ENCODE measurements at regions not wholly inside any gene's neighbourhood (a gene's known extent, or its start where the extent isn't known, plus 50 kb on each side); places are given as distances from the start of the nearest gene placed in this dataset.
"Not testable (repeated sequence)": the region's sequence is repeated elsewhere in the genome, so short reads cannot be mapped to it uniquely, and the experiment has no call there.

DNA sequence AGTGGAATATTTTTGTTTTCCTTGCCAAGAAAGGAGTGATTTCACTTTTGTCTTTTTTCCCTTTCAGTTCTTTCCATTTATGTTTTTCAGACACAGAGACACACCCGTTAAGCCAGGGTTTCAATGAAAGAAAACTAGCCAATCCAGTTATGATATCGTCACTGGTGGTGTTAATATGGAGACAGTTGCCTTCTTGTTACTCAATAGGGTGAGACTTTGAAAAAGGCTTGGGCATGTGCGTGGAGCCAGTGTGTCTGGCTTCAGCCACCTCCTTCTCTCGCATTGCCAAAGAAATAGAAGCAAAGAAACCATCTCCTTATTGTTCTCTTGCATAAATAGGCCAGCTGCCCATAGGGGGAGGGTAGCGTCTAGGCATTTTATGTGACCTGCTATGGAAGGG lies 84.1 kb upstream of the DLX6 start:
- H3K4me1 ChIP-seq: no peaks in the 10 kb centered on the region

GRCh38 chr7:96921771-96922170 lies 83.6 kb upstream of the DLX6 start:
- TF ChIP-seq, protein P1, sequence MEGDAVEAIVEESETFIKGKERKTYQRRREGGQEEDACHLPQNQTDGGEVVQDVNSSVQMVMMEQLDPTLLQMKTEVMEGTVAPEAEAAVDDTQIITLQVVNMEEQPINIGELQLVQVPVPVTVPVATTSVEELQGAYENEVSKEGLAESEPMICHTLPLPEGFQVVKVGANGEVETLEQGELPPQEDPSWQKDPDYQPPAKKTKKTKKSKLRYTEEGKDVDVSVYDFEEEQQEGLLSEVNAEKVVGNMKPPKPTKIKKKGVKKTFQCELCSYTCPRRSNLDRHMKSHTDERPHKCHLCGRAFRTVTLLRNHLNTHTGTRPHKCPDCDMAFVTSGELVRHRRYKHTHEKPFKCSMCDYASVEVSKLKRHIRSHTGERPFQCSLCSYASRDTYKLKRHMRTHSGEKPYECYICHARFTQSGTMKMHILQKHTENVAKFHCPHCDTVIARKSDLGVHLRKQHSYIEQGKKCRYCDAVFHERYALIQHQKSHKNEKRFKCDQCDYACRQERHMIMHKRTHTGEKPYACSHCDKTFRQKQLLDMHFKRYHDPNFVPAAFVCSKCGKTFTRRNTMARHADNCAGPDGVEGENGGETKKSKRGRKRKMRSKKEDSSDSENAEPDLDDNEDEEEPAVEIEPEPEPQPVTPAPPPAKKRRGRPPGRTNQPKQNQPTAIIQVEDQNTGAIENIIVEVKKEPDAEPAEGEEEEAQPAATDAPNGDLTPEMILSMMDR (IDR thresholded peaks at IDR 0.05): no peak
- no peak for TF ChIP-seq POLR2A (IDR thresholded peaks at IDR 0.05)
- H3K9me3 ChIP-seq: peaks cover 0 to 3% (median 0%) of the 10 kb centered on the region in 12 donors
- no peak overlapping the region for H3K4me3 ChIP-seq
- H3K27me3 ChIP-seq: peaks cover 0 to 4% (median 0%) of the 10 kb centered on the region in 9 donors
- DNase-seq (no peak), ATAC-seq (no peak)
- H3K36me3 ChIP-seq: no peaks in the 10 kb centered on the region
- no peak overlapping the region for H3K27ac ChIP-seq
- no peaks in the 10 kb centered on the region for H3K4me1 ChIP-seq
- intact Hi-C loops (cut with DNase I): no loop called here
- 52 to 70% (median 58%) methylated on average over 3 of the region's 3 CpGs for WGBS, 4 donors

More for the DNA sequence above, 84.1 kb upstream of the DLX6 start:
- H3K4me3 ChIP-seq: no peak overlapping the region
- peaks cover 0 to 3% (median 0%) of the 10 kb centered on the region in 12 donors for H3K9me3 ChIP-seq
- DNase-seq: no peak
- WGBS, 4 donors: 64 to 70% (median 68%) methylated on average over 5 of the region's 5 CpGs
- TF ChIP-seq POLR2A (IDR thresholded peaks at IDR 0.05): no peak
- TF ChIP-seq, protein P1 (IDR thresholded peaks at IDR 0.05): no peak
- H3K27ac ChIP-seq: no peak overlapping the region
- H3K36me3 ChIP-seq: no peaks in the 10 kb centered on the region
- peaks cover 0 to 4% (median 0%) of the 10 kb centered on the region in 9 donors for H3K27me3 ChIP-seq
- ATAC-seq: no peak
- intact Hi-C loops (cut with DNase I): no loop called here

DNA sequence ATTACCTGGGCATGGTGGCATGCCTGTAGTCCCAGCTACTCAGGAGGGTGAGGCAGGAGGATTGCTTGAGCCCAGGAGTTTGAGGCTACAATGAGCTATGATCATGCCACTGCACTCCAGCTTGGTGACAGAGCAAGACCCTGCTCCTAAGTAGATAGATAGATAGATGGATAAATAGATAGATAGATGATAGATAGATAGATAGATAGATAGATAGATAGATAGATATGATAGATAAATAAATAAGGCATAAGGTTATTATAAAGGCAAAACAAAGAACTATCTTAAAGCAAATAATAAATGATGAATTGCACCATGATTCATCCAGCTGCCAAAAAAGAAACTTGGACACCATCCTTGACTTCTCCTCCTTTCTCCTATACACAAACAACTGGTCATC lies 82.0 kb upstream of the DLX6 start:
- DNase-seq; H3K4me3 ChIP-seq; ATAC-seq; H3K27me3 ChIP-seq; intact Hi-C loops (cut with DNase I); H3K4me1 ChIP-seq; H3K27ac ChIP-seq; H3K36me3 ChIP-seq; H3K9me3 ChIP-seq: not testable (repeated sequence)

DNA sequence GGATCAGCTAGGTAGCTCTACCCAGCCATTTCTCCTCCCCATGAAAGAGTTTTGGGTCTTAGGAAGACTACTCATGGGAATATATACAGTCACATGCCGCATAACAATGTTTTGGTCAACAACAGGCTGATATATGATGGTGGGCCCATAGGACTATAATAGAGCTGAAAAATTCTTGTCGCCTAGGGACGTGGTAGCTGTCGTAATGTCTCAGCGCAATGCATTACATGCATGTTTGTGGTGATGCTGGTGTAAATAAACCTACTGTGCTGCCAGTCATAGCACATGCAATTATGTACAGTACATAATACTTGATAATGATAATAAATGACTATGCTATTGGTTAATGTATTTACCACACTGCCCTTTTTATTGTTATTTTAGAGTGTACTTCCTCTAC lies 78.2 kb upstream of the DLX6 start:
- Histone ChIP-seq H3K4me1 (no peaks in the 10 kb centered on the region), H3K27ac (no peak overlapping the region), H3K4me3 (no peak overlapping the region), H3K9me3 (no peaks in the 10 kb centered on the region), H3K36me3 (no peaks in the 10 kb centered on the region), H3K27me3 (peaks cover 0 to 4% (median 0%) of the 10 kb centered on the region in 9 donors)
- WGBS, 4 donors: 86 to 97% (median 92%) methylated on average over 5 of the region's 5 CpGs
- DNase-seq (no peak), ATAC-seq (no peak)
- TF ChIP-seq POLR2A (IDR thresholded peaks at IDR 0.05): no peak
- TF ChIP-seq, protein P1 (IDR thresholded peaks at IDR 0.05): no peak
- intact Hi-C loops (cut with DNase I): no loop called here

- Histone ChIP-seq H3K36me3 (no peaks in the 10 kb centered on the region), H3K27ac (no peak overlapping the region), H3K4me1 (no peaks in the 10 kb centered on the region), H3K27me3 (no peaks in the 10 kb centered on the region), H3K9me3 (no peaks in the 10 kb centered on the region), H3K4me3 (no peak overlapping the region)
- ATAC-seq (no peak), DNase-seq (no peak)
- intact Hi-C loops (cut with DNase I): no loop called here
- no peak for TF ChIP-seq POLR2A (IDR thresholded peaks at IDR 0.05)
- TF ChIP-seq, protein P1 (IDR thresholded peaks at IDR 0.05): no peak
- WGBS, 4 donors: 56 to 88% (median 66%) methylated on average over 2 of the region's 2 CpGs
Observed at GRCh38 chr7:96928965-96929364, 76.4 kb upstream of the DLX6 start.
